Stimulated activated memory B cell treated with anti-CD40 and anti-IgM and Interleukin-4, amounts not matched to agents 10 μg/mL and 1 μg/mL and 100 μg/mL, for 72 hours (primary cell): ENCODE measurements at regions not wholly inside any gene's neighbourhood (a gene's known extent, or its start where the extent isn't known, plus 50 kb on each side); places are given as distances from the start of the nearest gene placed in this dataset.
"Not testable (repeated sequence)": the region's sequence is repeated elsewhere in the genome, so short reads cannot be mapped to it uniquely, and the experiment has no call there.

Source experiments
- ATAC-seq: fragments of 150-1000 bp; cut with Tn5 transposase; 2 replicates; pipeline ENCODE4 v1.10.0; 2021
- H3K27ac Mint-ChIP-seq: one replicate; pipeline ENCODE4 v1.8.0; 2022; ENCODE audit warnings: mild to moderate bottlenecking, mixed read lengths
- H3K27me3 Mint-ChIP-seq: one replicate; pipeline ENCODE4 v1.8.0; 2022; ENCODE audit warnings: mixed read lengths
- H3K36me3 Mint-ChIP-seq: one replicate; pipeline ENCODE4 v1.8.0; 2022; ENCODE audit warnings: mixed read lengths
- H3K4me1 Mint-ChIP-seq: one replicate; pipeline ENCODE4 v1.8.0; 2022; ENCODE audit warnings: mixed read lengths
- H3K4me3 Mint-ChIP-seq: one replicate; pipeline ENCODE4 v1.8.0; 2022; ENCODE audit warnings: mild to moderate bottlenecking, moderate library complexity, mixed read lengths
- H3K9me3 Mint-ChIP-seq: one replicate; pipeline ENCODE4 v1.8.0; 2022; ENCODE audit warnings: mixed read lengths

- H3K36me3 Mint-ChIP-seq, result no peaks in the 10 kb centered on the region
- H3K27me3 Mint-ChIP-seq, result no peaks in the 10 kb centered on the region
- H3K4me3 Mint-ChIP-seq, result no peak overlapping the region
- ATAC-seq, result no peak
- H3K27ac Mint-ChIP-seq, result no peak overlapping the region
- H3K4me1 Mint-ChIP-seq, result no peaks in the 10 kb centered on the region
- H3K9me3 Mint-ChIP-seq, result peaks cover 3% of the 10 kb centered on the region
Measured at GRCh38 chr17:13154398-13154797, 136.6 kb upstream of the ELAC2 start.

GRCh38 chr17:13153036-13153435 is 135.2 kb upstream of the ELAC2 start:
- H3K27me3 Mint-ChIP-seq, result peaks cover 7% of the 10 kb centered on the region
- H3K4me1 Mint-ChIP-seq, result no peaks in the 10 kb centered on the region
- no peak for ATAC-seq
- no peaks in the 10 kb centered on the region for H3K36me3 Mint-ChIP-seq
- H3K4me3 Mint-ChIP-seq, result no peak overlapping the region
- H3K9me3 Mint-ChIP-seq, result peaks cover 3% of the 10 kb centered on the region
- H3K27ac Mint-ChIP-seq, result no peak overlapping the region

- H3K9me3 Mint-ChIP-seq, result peaks cover 3% of the 10 kb centered on the region
- no peak for ATAC-seq
- no peaks in the 10 kb centered on the region for H3K36me3 Mint-ChIP-seq
- H3K27me3 Mint-ChIP-seq, result peaks cover 10% of the 10 kb centered on the region
- H3K4me3 Mint-ChIP-seq, result no peak overlapping the region
- H3K4me1 Mint-ChIP-seq, result no peaks in the 10 kb centered on the region
- H3K27ac Mint-ChIP-seq, result no peak overlapping the region
Measured at GRCh38 chr17:13152501-13152900, 134.7 kb upstream of the ELAC2 start.

GRCh38 chr17:13150738-13151137 is 132.9 kb upstream of the ELAC2 start:
- peaks cover 10% of the 10 kb centered on the region for H3K27me3 Mint-ChIP-seq
- not testable (repeated sequence) for H3K9me3 Mint-ChIP-seq, H3K36me3 Mint-ChIP-seq, H3K4me1 Mint-ChIP-seq, H3K27ac Mint-ChIP-seq, H3K4me3 Mint-ChIP-seq, ATAC-seq

- peaks cover 11% of the 10 kb centered on the region for H3K9me3 Mint-ChIP-seq
- H3K27ac Mint-ChIP-seq, result no peak overlapping the region
- no peaks in the 10 kb centered on the region for H3K4me1 Mint-ChIP-seq
- ATAC-seq, result no peak
- H3K4me3 Mint-ChIP-seq, result no peak overlapping the region
- H3K36me3 Mint-ChIP-seq, result no peaks in the 10 kb centered on the region
- H3K27me3 Mint-ChIP-seq, result peaks cover 2% of the 10 kb centered on the region
Measured at GRCh38 chr17:13143001-13143400, 125.2 kb upstream of the ELAC2 start.

- Mint-ChIP-seq H3K4me3 (no peak overlapping the region), H3K4me1 (no peaks in the 10 kb centered on the region), H3K27ac (no peak overlapping the region), H3K36me3 (no peaks in the 10 kb centered on the region), H3K9me3 (peaks cover 16% of the 10 kb centered on the region), H3K27me3 (no peaks in the 10 kb centered on the region)
- no peak for ATAC-seq
Measured at GRCh38 chr17:13140750-13141149, 122.9 kb upstream of the ELAC2 start.

- peaks cover 21% of the 10 kb centered on the region for H3K9me3 Mint-ChIP-seq
- no peaks in the 10 kb centered on the region for H3K36me3 Mint-ChIP-seq
- H3K4me3 Mint-ChIP-seq, result no peak overlapping the region
- no peaks in the 10 kb centered on the region for H3K27me3 Mint-ChIP-seq
- no peak for ATAC-seq
- H3K4me1 Mint-ChIP-seq, result no peaks in the 10 kb centered on the region
- H3K27ac Mint-ChIP-seq, result no peak overlapping the region
Measured at GRCh38 chr17:13135506-13135905, 117.7 kb upstream of the ELAC2 start.

GRCh38 chr17:13134076-13134475 is 116.2 kb upstream of the ELAC2 start:
- Mint-ChIP-seq H3K36me3 (no peaks in the 10 kb centered on the region), H3K27ac (no peak overlapping the region), H3K4me1 (no peaks in the 10 kb centered on the region), H3K4me3 (no peak overlapping the region), H3K9me3 (peaks cover 14% of the 10 kb centered on the region), H3K27me3 (no peaks in the 10 kb centered on the region)
- ATAC-seq, result no peak

- Mint-ChIP-seq H3K4me1 (no peaks in the 10 kb centered on the region), H3K27me3 (peaks cover 10% of the 10 kb centered on the region)
Measured at GRCh38 chr17:13131225-13131624, 113.4 kb upstream of the ELAC2 start.

GRCh38 chr17:13129356-13129755 is 111.5 kb upstream of the ELAC2 start:
- no peak overlapping the region for H3K4me3 Mint-ChIP-seq
- peaks cover 10% of the 10 kb centered on the region for H3K27me3 Mint-ChIP-seq
- no peaks in the 10 kb centered on the region for H3K4me1 Mint-ChIP-seq
- no peak for ATAC-seq
- H3K9me3 Mint-ChIP-seq, result no peaks in the 10 kb centered on the region
- H3K36me3 Mint-ChIP-seq, result no peaks in the 10 kb centered on the region
- H3K27ac Mint-ChIP-seq, result no peak overlapping the region

More at GRCh38 chr17:13131225-13131624, 113.4 kb upstream of the ELAC2 start:
- peaks cover 4% of the 10 kb centered on the region for H3K9me3 Mint-ChIP-seq
- H3K36me3 Mint-ChIP-seq, result no peaks in the 10 kb centered on the region
- no peak for ATAC-seq
- H3K27ac Mint-ChIP-seq, result no peak overlapping the region
- H3K4me3 Mint-ChIP-seq, result no peak overlapping the region

- no peak overlapping the region for H3K27ac Mint-ChIP-seq
- peaks cover 10% of the 10 kb centered on the region for H3K27me3 Mint-ChIP-seq
- no peaks in the 10 kb centered on the region for H3K4me1 Mint-ChIP-seq
- H3K4me3 Mint-ChIP-seq, result no peak overlapping the region
- no peaks in the 10 kb centered on the region for H3K36me3 Mint-ChIP-seq
- no peaks in the 10 kb centered on the region for H3K9me3 Mint-ChIP-seq
- ATAC-seq, result no peak
Measured at GRCh38 chr17:13128676-13129075, 110.8 kb upstream of the ELAC2 start.

GRCh38 chr17:13127921-13128602 is 110.2 kb upstream of the ELAC2 start:
- H3K4me3 Mint-ChIP-seq, result no peak overlapping the region
- H3K36me3 Mint-ChIP-seq, result no peaks in the 10 kb centered on the region
- no peaks in the 10 kb centered on the region for H3K4me1 Mint-ChIP-seq

GRCh38 chr17:13120864-13121263 is 103.0 kb upstream of the ELAC2 start:
- ATAC-seq, result no peak
- Mint-ChIP-seq H3K4me1 (no peaks in the 10 kb centered on the region), H3K27ac (no peak overlapping the region), H3K9me3 (peaks cover 5% of the 10 kb centered on the region), H3K4me3 (no peak overlapping the region), H3K27me3 (no peaks in the 10 kb centered on the region), H3K36me3 (no peaks in the 10 kb centered on the region)

More at GRCh38 chr17:13127921-13128602, 110.2 kb upstream of the ELAC2 start:
- Mint-ChIP-seq H3K27ac (no peak overlapping the region), H3K9me3 (no peaks in the 10 kb centered on the region), H3K27me3 (peaks cover 10% of the 10 kb centered on the region)
- no peak for ATAC-seq

- no peak for ATAC-seq
Measured at GRCh38 chr17:13118311-13118710, 100.5 kb upstream of the ELAC2 start.

GRCh38 chr17:13117616-13118015 is 99.8 kb upstream of the ELAC2 start:
- H3K4me3 Mint-ChIP-seq, result no peak overlapping the region
- no peak overlapping the region for H3K27ac Mint-ChIP-seq
- H3K9me3 Mint-ChIP-seq, result peaks cover 5% of the 10 kb centered on the region
- H3K4me1 Mint-ChIP-seq, result no peaks in the 10 kb centered on the region
- ATAC-seq, result no peak
- no peaks in the 10 kb centered on the region for H3K36me3 Mint-ChIP-seq
- H3K27me3 Mint-ChIP-seq, result no peaks in the 10 kb centered on the region

More at GRCh38 chr17:13118311-13118710, 100.5 kb upstream of the ELAC2 start:
- no peak overlapping the region for H3K4me3 Mint-ChIP-seq
- H3K36me3 Mint-ChIP-seq, result no peaks in the 10 kb centered on the region
- H3K27ac Mint-ChIP-seq, result no peak overlapping the region
- H3K27me3 Mint-ChIP-seq, result no peaks in the 10 kb centered on the region
- H3K9me3 Mint-ChIP-seq, result peaks cover 5% of the 10 kb centered on the region
- H3K4me1 Mint-ChIP-seq, result no peaks in the 10 kb centered on the region

- H3K4me3 Mint-ChIP-seq, result no peak overlapping the region
- ATAC-seq, result no peak
- H3K36me3 Mint-ChIP-seq, result no peaks in the 10 kb centered on the region
- no peaks in the 10 kb centered on the region for H3K27me3 Mint-ChIP-seq
- no peaks in the 10 kb centered on the region for H3K4me1 Mint-ChIP-seq
- H3K27ac Mint-ChIP-seq, result no peak overlapping the region
- peaks cover 5% of the 10 kb centered on the region for H3K9me3 Mint-ChIP-seq
Measured at GRCh38 chr17:13114601-13115031, 96.8 kb upstream of the ELAC2 start.
